Activated CD4-positive, alpha-beta T cell treated with anti-CD3 and anti-CD28 coated beads for 36 hours (primary cell): ENCODE measurements at regions not wholly inside any gene's neighbourhood (a gene's known extent, or its start where the extent isn't known, plus 50 kb on each side); places are given as distances from the start of the nearest gene placed in this dataset.
"Not testable (repeated sequence)": the region's sequence is repeated elsewhere in the genome, so short reads cannot be mapped to it uniquely, and the experiment has no call there.

ENCODE experiments used
- ATAC-seq: fragments of 200-7000 bp; cut with Tn5 transposase; one replicate; pipeline ENCODE4 v1.10.0; 2021; ENCODE audit warnings: mild to moderate bottlenecking, moderate library complexity
- CTCF ChIA-PET: fragments of 350-600 bp; sonication (Branson Sonifier 250); formaldehyde crosslinking; loops from one replicate; lab custom pipeline; 2021; ENCODE audit warnings: antibody characterized with exemption; lab: Charles Lee
- POLR2A ChIA-PET: fragments of 350-600 bp; sonication (Branson Sonifier 250); formaldehyde crosslinking; loops from one replicate; lab custom pipeline; 2021; ENCODE audit warnings: antibody characterized with exemption, inconsistent platforms; lab: Charles Lee
- DNase-seq: peaks from one replicate; pipeline ENCODE4 v3.0.0-alpha.2; 2020
- H3K27ac Mint-ChIP-seq: one replicate; pipeline ENCODE4 v1.8.0; 2021; ENCODE audit warnings: mixed read lengths
- H3K27me3 Mint-ChIP-seq: one replicate; pipeline ENCODE4 v1.8.0; 2021; ENCODE audit warnings: mixed read lengths
- H3K36me3 Mint-ChIP-seq: one replicate; pipeline ENCODE4 v1.8.0; 2021; ENCODE audit warnings: low read depth, mixed read lengths
- H3K4me1 Mint-ChIP-seq: one replicate; pipeline ENCODE4 v1.8.0; 2021; ENCODE audit warnings: mixed read lengths
- H3K4me3 Mint-ChIP-seq: one replicate; pipeline ENCODE4 v1.8.0; 2021; ENCODE audit warnings: mild to moderate bottlenecking, moderate library complexity, mixed read lengths
- H3K9me3 Mint-ChIP-seq: one replicate; pipeline ENCODE4 v1.8.0; 2021; ENCODE audit warnings: low read depth, mixed read lengths
- intact Hi-C, 2 experiments: fragments of 100-400 bp; cut with DNase I in 1 of 2; cut with micrococcal nuclease in 1 of 2; formaldehyde crosslinking; loops; one replicate each; pipeline versions ENCODE4 v1.14.2 to v1.15.1; 2022 to 2024; cut with DNase I, micrococcal nuclease

DNA sequence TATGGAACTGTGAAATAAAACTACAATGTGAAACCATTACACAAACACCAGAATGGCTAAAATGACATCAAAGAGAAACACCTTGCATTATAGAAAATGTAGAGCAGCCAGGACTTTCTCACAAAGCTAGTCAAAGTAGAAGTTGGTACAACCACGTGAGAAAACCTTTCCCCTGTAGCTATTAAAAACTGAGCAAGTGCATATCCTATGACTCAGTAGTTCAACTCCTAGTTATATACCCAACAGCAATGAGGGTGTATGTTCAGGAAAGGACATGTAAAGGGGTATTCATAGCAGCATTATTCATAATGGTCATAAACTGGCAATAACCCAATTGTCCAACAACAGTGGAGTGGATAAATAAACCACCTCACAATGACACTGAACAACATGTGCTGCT is 177.5 kb upstream of the NUDT10 start:
- ATAC-seq (peak; percentile 72), DNase-seq (no peak)
- H3K4me1 Mint-ChIP-seq, result peaks cover 2% of the 10 kb centered on the region
- intact Hi-C loops, result no loop called here
- H3K36me3 Mint-ChIP-seq, result no peaks in the 10 kb centered on the region
- H3K27me3 Mint-ChIP-seq, result no peaks in the 10 kb centered on the region
- ChIA-PET CTCF (interaction anchor here (0.6 kb wide), 1 partner anchor 370 kb away, joined by 3 read pairs; no protein-coding TSS in a partner anchor), POLR2A (no interaction called here)
- H3K27ac Mint-ChIP-seq, result no peak overlapping the region
- H3K9me3 Mint-ChIP-seq, result no peaks in the 10 kb centered on the region
- H3K4me3 Mint-ChIP-seq, result no peak overlapping the region

GRCh38 chrX:51155566-51155965 is 177.1 kb upstream of the NUDT10 start:
- intact Hi-C loops, result no loop called here
- ChIA-PET POLR2A (no interaction called here), CTCF (interaction anchor here (0.6 kb wide), 1 partner anchor 371 kb away, joined by 3 read pairs; no protein-coding TSS in a partner anchor)
- ATAC-seq (peak; percentile 12), DNase-seq (no peak)
- H3K27ac Mint-ChIP-seq, result no peak overlapping the region
- no peaks in the 10 kb centered on the region for H3K9me3 Mint-ChIP-seq
- H3K36me3 Mint-ChIP-seq, result no peaks in the 10 kb centered on the region
- H3K4me3 Mint-ChIP-seq, result no peak overlapping the region
- no peaks in the 10 kb centered on the region for H3K27me3 Mint-ChIP-seq
- peaks cover 2% of the 10 kb centered on the region for H3K4me1 Mint-ChIP-seq

DNA sequence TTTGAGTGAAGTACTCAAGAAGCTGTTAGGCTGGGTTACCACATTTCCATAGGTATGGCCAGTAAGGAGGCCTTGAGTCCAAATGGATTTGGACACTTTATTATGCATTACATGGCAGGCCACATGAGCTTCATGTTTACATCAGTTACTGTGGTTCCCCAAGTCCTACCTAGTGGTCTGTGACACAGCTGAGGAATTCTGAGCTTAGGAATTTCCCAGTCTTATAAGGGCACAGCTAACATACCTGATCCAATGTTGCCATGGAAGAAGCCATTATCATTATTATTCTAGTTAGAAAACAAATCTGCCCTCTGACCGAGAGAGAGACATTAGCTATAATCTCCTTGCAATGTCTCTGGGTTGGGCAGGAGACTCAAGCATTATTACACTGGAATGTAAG is 174.4 kb upstream of the NUDT10 start:
- no peak overlapping the region for H3K4me3 Mint-ChIP-seq
- no peak for ATAC-seq
- POLR2A ChIA-PET, result no interaction called here
- peaks cover 2% of the 10 kb centered on the region for H3K4me1 Mint-ChIP-seq
- H3K27me3 Mint-ChIP-seq, result no peaks in the 10 kb centered on the region
- no peaks in the 10 kb centered on the region for H3K36me3 Mint-ChIP-seq
- no peaks in the 10 kb centered on the region for H3K9me3 Mint-ChIP-seq
- no peak overlapping the region for H3K27ac Mint-ChIP-seq
- intact Hi-C loops, result no loop called here
- no peak for DNase-seq
- CTCF ChIA-PET, result no interaction called here

DNA sequence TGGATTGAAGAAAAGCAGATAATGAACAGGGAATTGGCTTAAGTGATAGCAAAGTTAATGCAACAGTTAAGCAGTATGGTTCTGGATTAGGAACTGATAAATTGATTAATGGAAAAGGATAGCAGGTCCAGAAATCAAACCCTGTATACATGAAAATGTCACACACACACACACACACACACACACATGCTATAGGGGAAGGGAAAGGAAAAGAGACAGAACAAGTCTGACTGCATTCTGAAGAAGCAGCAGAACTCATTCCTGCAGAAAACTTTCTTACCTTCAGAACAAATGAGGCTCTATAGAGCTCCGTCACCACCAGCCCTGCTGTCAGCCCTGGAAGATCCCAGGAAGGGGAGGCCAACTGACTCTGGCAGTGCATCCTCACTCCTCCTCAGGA is 173.2 kb upstream of the NUDT10 start:
- not testable (repeated sequence) for ATAC-seq, H3K4me1 Mint-ChIP-seq

DNA sequence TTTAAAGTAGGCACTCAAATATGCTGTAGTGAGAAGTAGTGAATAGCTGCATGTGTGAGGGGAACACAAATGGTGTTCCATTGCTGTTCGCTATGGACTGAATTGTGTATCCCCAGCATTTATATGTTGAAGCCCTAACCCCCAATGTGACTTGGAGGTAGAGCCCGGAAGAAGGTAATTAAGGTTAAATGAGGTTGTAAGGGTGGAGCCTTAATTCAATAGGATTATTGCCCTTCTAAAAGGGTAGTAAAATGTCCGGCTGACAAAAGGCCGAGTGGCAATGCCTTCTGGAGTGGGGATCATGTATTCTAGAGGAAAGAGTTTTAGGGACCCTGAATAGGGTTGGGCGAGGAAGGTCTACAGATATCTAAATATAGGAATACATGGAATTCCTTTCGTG is 168.9 kb upstream of the NUDT10 start:
- intact Hi-C loops, result no loop called here
- H3K36me3 Mint-ChIP-seq, result no peaks in the 10 kb centered on the region
- ChIA-PET CTCF (no interaction called here), POLR2A (no interaction called here)
- ATAC-seq, result no peak
- H3K4me3 Mint-ChIP-seq, result no peak overlapping the region
- H3K9me3 Mint-ChIP-seq, result no peaks in the 10 kb centered on the region
- H3K4me1 Mint-ChIP-seq, result no peaks in the 10 kb centered on the region
- no peaks in the 10 kb centered on the region for H3K27me3 Mint-ChIP-seq
- DNase-seq, result no peak
- H3K27ac Mint-ChIP-seq, result no peak overlapping the region

More for the DNA sequence above, 173.2 kb upstream of the NUDT10 start:
- H3K27me3 Mint-ChIP-seq, H3K27ac Mint-ChIP-seq, H3K36me3 Mint-ChIP-seq, CTCF ChIA-PET, H3K9me3 Mint-ChIP-seq, DNase-seq, H3K4me3 Mint-ChIP-seq, intact Hi-C loops, POLR2A ChIA-PET: not testable (repeated sequence)

- CTCF ChIA-PET, result interaction anchor here (0.6 kb wide), 2 partner anchors 10 to 643 kb away, joined by 3 to 4 read pairs; no protein-coding TSS in a partner anchor
- H3K4me1 Mint-ChIP-seq, DNase-seq, ATAC-seq, intact Hi-C loops, H3K4me3 Mint-ChIP-seq, H3K27me3 Mint-ChIP-seq, H3K36me3 Mint-ChIP-seq, H3K27ac Mint-ChIP-seq, POLR2A ChIA-PET, H3K9me3 Mint-ChIP-seq: not testable (repeated sequence)
Observed at GRCh38 chrX:51178356-51178900, 154.2 kb upstream of the NUDT10 start.

- ATAC-seq, H3K9me3 Mint-ChIP-seq, H3K27ac Mint-ChIP-seq, DNase-seq, POLR2A ChIA-PET, H3K4me3 Mint-ChIP-seq, H3K27me3 Mint-ChIP-seq, intact Hi-C loops, H3K36me3 Mint-ChIP-seq, H3K4me1 Mint-ChIP-seq: not testable (repeated sequence)
- CTCF ChIA-PET, result interaction anchor here (0.8 kb wide), 1 partner anchor 46 kb away, joined by 4 read pairs; no protein-coding TSS in a partner anchor
Observed at GRCh38 chrX:51179805-51180204, 152.8 kb upstream of the NUDT10 start.

- no peak for ATAC-seq
- intact Hi-C loops, result no loop called here
- H3K4me3 Mint-ChIP-seq, result no peak overlapping the region
Observed at GRCh38 chrX:51182545-51182944, 150.1 kb upstream of the NUDT10 start.

GRCh38 chrX:51192104-51192503 is 140.5 kb upstream of the NUDT10 start:
- Mint-ChIP-seq H3K9me3 (peaks cover 4% of the 10 kb centered on the region), H3K4me3 (no peak overlapping the region), H3K27ac (no peak overlapping the region), H3K36me3 (peaks cover 7% of the 10 kb centered on the region), H3K27me3 (no peaks in the 10 kb centered on the region), H3K4me1 (no peaks in the 10 kb centered on the region)
- ChIA-PET POLR2A (no interaction called here), CTCF (no interaction called here)
- ATAC-seq (no peak), DNase-seq (no peak)
- intact Hi-C loops, result no loop called here

More at GRCh38 chrX:51182545-51182944, 150.1 kb upstream of the NUDT10 start:
- H3K4me1 Mint-ChIP-seq, result peaks cover 3% of the 10 kb centered on the region
- no peak overlapping the region for H3K27ac Mint-ChIP-seq
- DNase-seq, result no peak
- H3K36me3 Mint-ChIP-seq, result no peaks in the 10 kb centered on the region
- ChIA-PET CTCF (no interaction called here), POLR2A (no interaction called here)
- no peaks in the 10 kb centered on the region for H3K27me3 Mint-ChIP-seq
- H3K9me3 Mint-ChIP-seq, result no peaks in the 10 kb centered on the region

DNA sequence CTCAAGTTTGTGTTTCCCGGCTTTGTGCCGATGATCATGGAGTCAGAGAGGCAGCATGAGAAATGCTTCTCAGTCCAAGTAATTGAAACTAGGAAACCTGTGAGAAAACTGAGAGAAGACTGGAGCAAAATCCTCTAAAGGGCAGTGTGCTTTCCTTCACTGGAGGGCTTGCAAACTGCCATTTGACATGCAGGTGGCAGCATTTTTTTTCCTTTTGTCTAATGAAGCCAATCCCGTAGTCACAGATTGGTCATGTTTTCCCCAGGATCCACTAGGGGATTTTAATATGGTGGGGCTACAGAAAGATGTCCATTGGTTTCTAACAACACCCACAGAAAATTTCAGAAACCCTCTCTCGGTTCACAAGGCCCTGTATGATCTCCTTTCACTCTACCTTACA is 117.4 kb upstream of the NUDT10 start:
- H3K4me1 Mint-ChIP-seq, result no peaks in the 10 kb centered on the region
- ChIA-PET POLR2A (no interaction called here), CTCF (interaction anchor here (0.6 kb wide), 1 partner anchor 117 kb away, joined by 4 read pairs; no protein-coding TSS in a partner anchor)
- H3K4me3 Mint-ChIP-seq, result no peak overlapping the region
- ATAC-seq (no peak), DNase-seq (no peak)
- H3K36me3 Mint-ChIP-seq, result no peaks in the 10 kb centered on the region
- no peak overlapping the region for H3K27ac Mint-ChIP-seq
- intact Hi-C loops, result no loop called here
- no peaks in the 10 kb centered on the region for H3K27me3 Mint-ChIP-seq
- H3K9me3 Mint-ChIP-seq, result no peaks in the 10 kb centered on the region

GRCh38 chrX:51215856-51216255 is 116.8 kb upstream of the NUDT10 start:
- DNase-seq, result no peak
- Mint-ChIP-seq H3K36me3 (no peaks in the 10 kb centered on the region), H3K27ac (no peak overlapping the region), H3K4me3 (no peak overlapping the region), H3K4me1 (no peaks in the 10 kb centered on the region), H3K27me3 (no peaks in the 10 kb centered on the region), H3K9me3 (no peaks in the 10 kb centered on the region)
- POLR2A ChIA-PET, result no interaction called here
- ATAC-seq, result no peak
- CTCF ChIA-PET, result interaction anchor here (0.6 kb wide), 1 partner anchor 118 kb away, joined by 4 read pairs; no protein-coding TSS in a partner anchor
- intact Hi-C loops, result no loop called here

GRCh38 chrX:51242212-51242611 is 90.4 kb upstream of the NUDT10 start:
- Mint-ChIP-seq H3K9me3 (peaks cover 30% of the 10 kb centered on the region), H3K27me3 (no peaks in the 10 kb centered on the region), H3K4me3 (no peak overlapping the region), H3K4me1 (no peaks in the 10 kb centered on the region), H3K36me3 (peaks cover 29% of the 10 kb centered on the region), H3K27ac (no peak overlapping the region)
- ChIA-PET POLR2A (no interaction called here), CTCF (no interaction called here)
- ATAC-seq (no peak), DNase-seq (no peak)
- intact Hi-C loops, result no loop called here
